Activated naive CD4-positive, alpha-beta T cell (primary cell): ENCODE measurements at regions not wholly inside any gene's neighbourhood (a gene's known extent, or its start where the extent isn't known, plus 50 kb on each side); places are given as distances from the start of the nearest gene placed in this dataset.
"Not testable (repeated sequence)": the region's sequence is repeated elsewhere in the genome, so short reads cannot be mapped to it uniquely, and the experiment has no call there.

Experiments used
- DNase-seq, 4 experiments: peaks; one replicate each; lab custom pipeline; 2025; lab: John Stamatoyannopoulos, UW

- DNase-seq: no peak
Measured at GRCh38 chr5:109630093-109630492, 59.6 kb upstream of the MAN2A1 start.

GRCh38 chr5:109628591-109628990, 61.1 kb upstream of the MAN2A1 start:
- no peak for DNase-seq

GRCh38 chr5:109621266-109621665, 68.5 kb upstream of the MAN2A1 start:
- not testable (repeated sequence) for DNase-seq

- no peak for DNase-seq
Measured at GRCh38 chr5:109620651-109621050, 69.1 kb upstream of the MAN2A1 start.

GRCh38 chr5:109619606-109620005, 70.1 kb upstream of the MAN2A1 start:
- DNase-seq: no peak

GRCh38 chr5:109619021-109619460, 70.7 kb upstream of the MAN2A1 start:
- no peak for DNase-seq

- no peak for DNase-seq
Measured at GRCh38 chr5:109614981-109615380, 74.7 kb upstream of the MAN2A1 start.

GRCh38 chr5:109614301-109614700, 75.4 kb upstream of the MAN2A1 start:
- no peak for DNase-seq

GRCh38 chr5:109612278-109612905, 77.3 kb upstream of the MAN2A1 start:
- no peak for DNase-seq

- DNase-seq: no peak
Measured at GRCh38 chr5:109611505-109611904, 78.2 kb upstream of the MAN2A1 start.

- DNase-seq: no peak
Measured at GRCh38 chr5:109611061-109611460, 78.7 kb upstream of the MAN2A1 start.

- no peak for DNase-seq
Measured at GRCh38 chr5:109610581-109610980, 79.1 kb upstream of the MAN2A1 start.

- no peak for DNase-seq
Measured at GRCh38 chr5:109605207-109605730, 84.5 kb upstream of the MAN2A1 start.

- no peak for DNase-seq
Measured at GRCh38 chr5:109604758-109605157, 85.0 kb upstream of the MAN2A1 start.

- DNase-seq: no peak
Measured at GRCh38 chr5:109601736-109602135, 88.0 kb upstream of the MAN2A1 start.

GRCh38 chr5:109597893-109598292, 91.8 kb upstream of the MAN2A1 start:
- DNase-seq: no peak

- no peak for DNase-seq
Measured at GRCh38 chr5:109594217-109594616, 95.5 kb upstream of the MAN2A1 start.

- DNase-seq: no peak
Measured at GRCh38 chr5:109590799-109591198, 98.9 kb upstream of the MAN2A1 start.

GRCh38 chr5:109589986-109590385, 99.7 kb upstream of the MAN2A1 start:
- DNase-seq: no peak

- DNase-seq: no peak
Measured at GRCh38 chr5:109589239-109589638, 100.5 kb upstream of the MAN2A1 start.

- no peak for DNase-seq
Measured at GRCh38 chr5:109588281-109589035, 101.3 kb upstream of the MAN2A1 start.

- no peak for DNase-seq
Measured at GRCh38 chr5:109584986-109585599, 104.6 kb upstream of the MAN2A1 start.

- no peak for DNase-seq
Measured at GRCh38 chr5:109580225-109580624, 109.5 kb upstream of the MAN2A1 start.
